PC-9 (cell line): ENCODE measurements at regions not wholly inside any gene's neighbourhood (a gene's known extent, or its start where the extent isn't known, plus 50 kb on each side); places are given as distances from the start of the nearest gene placed in this dataset.

Experiments
- BruUV-seq: library from RNA; stranded (reverse); fragments of 400-500 nt; replicated peaks from 2 replicates; lab custom pipeline; 2021; lab: Mats Ljungman, UMichigan
- CTCF ChIA-PET: fragments of 300-600 bp; sonication (Branson Sonifier 250); formaldehyde crosslinking; loops from one replicate; lab custom pipeline; 2022; ENCODE audit warnings: antibody characterized with exemption; lab: Charles Lee
- POLR2A ChIA-PET: fragments of 300-600 bp; sonication (Branson Sonifier 250); formaldehyde crosslinking; loops from one replicate; lab custom pipeline; 2022; ENCODE audit warnings: antibody characterized with exemption; ENCODE audit not compliant: unreplicated experiment; lab: Charles Lee
- DNase-seq, 2 experiments: peaks; one replicate each; pipeline versions ENCODE4 v3.0.0 to v3.0.0-alpha.2; 2015 to 2022; ENCODE audit warnings: mixed read lengths in 1 of 2
- H2AFZ ChIP-seq: fragments of 200-600 bp; sonication (generic); 2 replicates; pipeline ENCODE4 v1.8.1; 2017; ENCODE audit warnings: antibody characterized with exemption
- H3F3A ChIP-seq: fragments of 200-600 bp; sonication (generic); 2 replicates; pipeline ENCODE4 v1.8.1; 2017; ENCODE audit warnings: antibody characterized with exemption, mild to moderate bottlenecking, low read depth; ENCODE audit not compliant: insufficient read depth
- H3K27ac ChIP-seq: fragments of 200-600 bp; sonication (generic); 2 replicates; pipeline ENCODE4 v1.6.1; 2016; ENCODE audit warnings: mixed run types
- H3K27me3 ChIP-seq: fragments of 200-600 bp; sonication (generic); 2 replicates; pipeline ENCODE4 v1.6.1; 2016; ENCODE audit warnings: low read depth, mixed run types; ENCODE audit not compliant: insufficient read depth
- H3K36me3 ChIP-seq: fragments of 200-600 bp; sonication (generic); 2 replicates; pipeline ENCODE4 v1.6.1; 2016; ENCODE audit warnings: low read depth, mixed run types
- H3K4me1 ChIP-seq: fragments of 200-600 bp; sonication (generic); replicated peaks from 2 replicates; pipeline ENCODE4 v1.6.1; 2016; ENCODE audit warnings: mixed run types; ENCODE audit not compliant: insufficient read depth
- H3K4me2 ChIP-seq: fragments of 200-600 bp; sonication (generic); 2 replicates; pipeline ENCODE4 v1.6.1; 2017; ENCODE audit warnings: mixed run types
- H3K4me3 ChIP-seq: fragments of 200-600 bp; sonication (generic); 2 replicates; pipeline ENCODE4 v1.6.1; 2016; ENCODE audit warnings: mixed run types
- H3K79me2 ChIP-seq: fragments of 200-600 bp; sonication (generic); 2 replicates; pipeline ENCODE4 v1.6.1; 2017; ENCODE audit warnings: low read depth, mixed run types
- H3K9me2 ChIP-seq: fragments of 200-600 bp; sonication (generic); 2 replicates; pipeline ENCODE4 v1.8.1; 2017; ENCODE audit warnings: mild to moderate bottlenecking; ENCODE audit not compliant: insufficient read depth
- H3K9me3 ChIP-seq: fragments of 200-600 bp; sonication (generic); 2 replicates; pipeline ENCODE4 v1.8.1; 2016; ENCODE audit warnings: low read depth; ENCODE audit not compliant: insufficient read depth
- H4K20me1 ChIP-seq: fragments of 200-600 bp; sonication (generic); 2 replicates; pipeline ENCODE4 v1.8.1; 2017; ENCODE audit not compliant: insufficient read depth
- EZH2 ChIP-seq: fragments of 200-600 bp; sonication (generic); IDR thresholded peaks from 2 replicates; pipeline ENCODE4 v1.8.0; 2017; ENCODE audit warnings: antibody characterized with exemption, low read depth
- intact Hi-C: fragments of 100-400 bp; cut with micrococcal nuclease; formaldehyde crosslinking; loops from one replicate; pipeline ENCODE4 v1.10.0; 2022; ENCODE audit not compliant: unreplicated experiment
- TF ChIP-seq, protein P1 (sequence below): fragments of 200-600 bp; sonication (generic); conservative IDR thresholded peaks from 2 replicates; pipeline ENCODE4 v1.6.1; 2017; ENCODE audit warnings: mixed run types, antibody characterized with exemption, mild to moderate bottlenecking, moderate library complexity

DNA sequence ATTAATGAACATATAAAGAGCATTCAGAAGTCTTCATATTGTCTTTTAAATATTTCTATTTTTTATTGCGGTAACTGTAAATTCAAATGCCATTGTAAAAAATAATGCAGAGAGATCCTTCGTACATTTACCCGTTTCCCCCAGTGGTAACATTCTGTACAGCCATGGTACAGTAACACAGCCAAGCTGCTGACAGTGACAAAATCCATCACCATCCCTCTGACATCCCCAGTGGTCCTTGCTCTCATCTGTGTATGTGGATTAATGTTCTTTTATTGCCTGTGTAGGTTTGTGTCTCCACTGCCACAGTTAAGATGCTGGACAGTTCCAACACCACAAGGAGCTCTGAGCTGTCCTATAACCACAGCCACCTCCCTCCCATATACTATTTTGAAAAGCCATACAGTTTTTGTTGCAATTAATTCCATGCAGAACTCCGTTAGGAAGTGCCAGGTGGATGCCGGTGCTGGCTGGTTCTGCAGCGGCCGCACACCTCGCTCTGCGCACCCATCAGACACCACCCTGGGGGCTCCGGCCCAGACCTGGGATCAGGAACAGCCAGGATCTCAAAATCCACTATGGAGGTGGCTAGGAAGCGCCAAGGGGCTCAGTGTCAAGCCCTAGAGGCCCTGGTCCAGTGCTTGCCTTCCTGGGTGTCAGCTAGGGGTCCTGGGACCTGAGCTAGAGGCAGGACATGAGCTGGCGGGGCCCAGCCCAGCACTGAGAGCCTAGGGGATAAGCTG lies 93.1 kb upstream of the PMEPA1 start:
- H3K4me1 ChIP-seq, result no peaks in the 10 kb centered on the region
- no peaks in the 10 kb centered on the region for H3K79me2 ChIP-seq
- no TSS peak for BruUV-seq
- H3K27ac ChIP-seq, result no peak overlapping the region
- H3K4me3 ChIP-seq, result no peak overlapping the region
- no peak overlapping the region for H3K4me2 ChIP-seq
- H3K27me3 ChIP-seq, result no peaks in the 10 kb centered on the region
- H3K9me2 ChIP-seq, result no peaks in the 10 kb centered on the region
- TF ChIP-seq, protein P1, sequence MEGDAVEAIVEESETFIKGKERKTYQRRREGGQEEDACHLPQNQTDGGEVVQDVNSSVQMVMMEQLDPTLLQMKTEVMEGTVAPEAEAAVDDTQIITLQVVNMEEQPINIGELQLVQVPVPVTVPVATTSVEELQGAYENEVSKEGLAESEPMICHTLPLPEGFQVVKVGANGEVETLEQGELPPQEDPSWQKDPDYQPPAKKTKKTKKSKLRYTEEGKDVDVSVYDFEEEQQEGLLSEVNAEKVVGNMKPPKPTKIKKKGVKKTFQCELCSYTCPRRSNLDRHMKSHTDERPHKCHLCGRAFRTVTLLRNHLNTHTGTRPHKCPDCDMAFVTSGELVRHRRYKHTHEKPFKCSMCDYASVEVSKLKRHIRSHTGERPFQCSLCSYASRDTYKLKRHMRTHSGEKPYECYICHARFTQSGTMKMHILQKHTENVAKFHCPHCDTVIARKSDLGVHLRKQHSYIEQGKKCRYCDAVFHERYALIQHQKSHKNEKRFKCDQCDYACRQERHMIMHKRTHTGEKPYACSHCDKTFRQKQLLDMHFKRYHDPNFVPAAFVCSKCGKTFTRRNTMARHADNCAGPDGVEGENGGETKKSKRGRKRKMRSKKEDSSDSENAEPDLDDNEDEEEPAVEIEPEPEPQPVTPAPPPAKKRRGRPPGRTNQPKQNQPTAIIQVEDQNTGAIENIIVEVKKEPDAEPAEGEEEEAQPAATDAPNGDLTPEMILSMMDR, result no peak
- TF ChIP-seq EZH2, result no peak
- intact Hi-C loops, result no loop called here
- no peaks in the 10 kb centered on the region for H3F3A ChIP-seq
- ChIA-PET CTCF (no interaction called here), POLR2A (no interaction called here)
- no peaks in the 10 kb centered on the region for H3K36me3 ChIP-seq
- DNase-seq, result no peak
- H2AFZ ChIP-seq, result no peak overlapping the region
- H4K20me1 ChIP-seq, result no peaks in the 10 kb centered on the region
- no peaks in the 10 kb centered on the region for H3K9me3 ChIP-seq

- peak in 1 of 2 experiments; percentile 21 for DNase-seq
- POLR2A ChIA-PET, result no interaction called here
These were observed 91.8 kb upstream of the PMEPA1 start for GRCh38 chr20:57801581-57801980.

DNA sequence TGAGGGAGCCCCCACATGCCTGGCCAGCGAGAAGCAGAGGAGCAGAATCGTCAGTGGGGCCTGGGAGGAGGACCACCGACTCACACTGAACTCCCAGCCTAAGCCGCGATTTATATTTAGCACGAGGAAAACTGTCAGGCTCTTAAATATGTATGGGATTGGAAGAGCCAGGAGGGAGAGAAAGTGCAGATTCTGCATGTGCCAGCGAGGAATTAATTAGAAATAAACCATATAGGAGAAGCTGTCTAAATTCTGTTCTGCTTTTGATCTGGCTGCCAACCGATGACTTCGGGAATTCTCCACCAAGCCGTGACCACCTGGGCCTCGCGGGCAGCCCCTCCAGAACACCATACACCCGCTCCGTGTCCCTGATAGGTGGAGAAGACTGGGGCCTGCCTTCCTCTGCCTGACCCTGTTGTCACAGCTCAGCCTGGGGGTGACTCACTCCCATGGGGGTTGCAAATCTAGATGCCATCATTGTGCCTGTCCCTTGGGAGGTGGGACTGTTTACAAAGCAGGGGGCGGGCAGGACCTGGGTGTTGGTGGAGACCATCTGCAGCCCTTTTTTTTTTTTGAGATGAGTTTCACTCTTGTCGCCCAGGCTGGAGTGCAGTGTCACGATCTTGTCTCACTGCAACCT lies 91.1 kb upstream of the PMEPA1 start:
- H3K9me2 ChIP-seq, result no peaks in the 10 kb centered on the region
- no peak overlapping the region for H3K4me3 ChIP-seq
- peak in 1 of 2 experiments; percentile 20 for DNase-seq
- ChIA-PET POLR2A (no interaction called here), CTCF (no interaction called here)
- H3K36me3 ChIP-seq, result no peaks in the 10 kb centered on the region
- no peaks in the 10 kb centered on the region for H4K20me1 ChIP-seq
- no peaks in the 10 kb centered on the region for H3K4me1 ChIP-seq
- no peak overlapping the region for H3K4me2 ChIP-seq
- no peaks in the 10 kb centered on the region for H3K9me3 ChIP-seq
- no peaks in the 10 kb centered on the region for H3F3A ChIP-seq
- intact Hi-C loops, result no loop called here
- TF ChIP-seq, protein P1, result no peak
- TF ChIP-seq EZH2, result no peak
- H3K27ac ChIP-seq, result no peak overlapping the region
- BruUV-seq, result no TSS peak
- no peak overlapping the region for H2AFZ ChIP-seq
- no peaks in the 10 kb centered on the region for H3K27me3 ChIP-seq
- no peaks in the 10 kb centered on the region for H3K79me2 ChIP-seq

More at GRCh38 chr20:57801581-57801980, 91.8 kb upstream of the PMEPA1 start:
- Histone ChIP-seq H3K4me3 (no peak overlapping the region), H3K9me2 (no peaks in the 10 kb centered on the region), H3K4me1 (no peaks in the 10 kb centered on the region), H3K4me2 (no peak overlapping the region), H3K27ac (no peak overlapping the region), H4K20me1 (no peaks in the 10 kb centered on the region), H3K36me3 (no peaks in the 10 kb centered on the region), H3F3A (no peaks in the 10 kb centered on the region), H3K27me3 (no peaks in the 10 kb centered on the region), H3K79me2 (no peaks in the 10 kb centered on the region), H3K9me3 (no peaks in the 10 kb centered on the region), H2AFZ (no peak overlapping the region)
- no TSS peak for BruUV-seq
- CTCF ChIA-PET, result no interaction called here
- intact Hi-C loops, result no loop called here
- TF ChIP-seq, protein P1, result no peak
- TF ChIP-seq EZH2, result no peak
